GM12878 (cell line): ENCODE measurements at regions not wholly inside any gene's neighbourhood (a gene's known extent, or its start where the extent isn't known, plus 50 kb on each side); places are given as distances from the start of the nearest gene placed in this dataset.

ENCODE experiments used
- ATAC-seq: fragments of 200-7000 bp; cut with Tn5 transposase; 3 replicates; pipeline ENCODE4 v1.9.1; 2020; ENCODE audit warnings: mild to moderate bottlenecking, moderate library complexity
- BruUV-seq: library from RNA; stranded (reverse); fragments of 400-500 nt; replicated peaks from 2 replicates; lab custom pipeline; 2021; lab: Mats Ljungman, UMichigan
- CTCF ChIA-PET: fragments of 300-600 bp; sonication (Branson Sonifier 250); formaldehyde crosslinking; extraction: SDS; loops from one replicate; lab custom pipeline; 2021; ENCODE audit warnings: inconsistent platforms; lab: Yijun Ruan, JAX
- POLR2A ChIA-PET: fragments of 350-600 bp; formaldehyde crosslinking; extraction: SDS; loops from one replicate; lab custom pipeline; 2021; ENCODE audit warnings: inconsistent platforms; lab: Charles Lee
- RAD21 ChIA-PET: fragments of 300-600 bp; sonication (Branson Sonifier 250); formaldehyde crosslinking; loops from one replicate; lab custom pipeline; 2023; ENCODE audit warnings: antibody characterized with exemption; ENCODE audit not compliant: unreplicated experiment; lab: Charles Lee
- SMC1A ChIA-PET: fragments of 300-600 bp; sonication (Branson Sonifier 250); formaldehyde crosslinking; loops from one replicate; lab custom pipeline; 2023; ENCODE audit not compliant: unreplicated experiment, uncharacterized antibody; lab: Charles Lee
- DNase-seq: peaks from one replicate; pipeline ENCODE4 v3.0.0-alpha.2; 2011; ENCODE audit warnings: low read depth, low spot score
- FAIRE-seq: peaks from 3 replicates; lab custom pipeline; 2011; peaks lifted over from hg19 to GRCh38; lab: Jason Lieb, UNC
- H2AFZ ChIP-seq: 2 replicates; pipeline ENCODE4 v1.6.0; 2011; ENCODE audit warnings: low read depth, low read length, control low read depth; ENCODE audit not compliant: control insufficient read depth
- H3K27ac ChIP-seq: 2 replicates; pipeline ENCODE4 v1.5.1; 2011; ENCODE audit warnings: control low read depth; ENCODE audit not compliant: control insufficient read depth, insufficient read depth
- H3K27me3 ChIP-seq, 2 experiments: replicated peaks in 1 of 2; 2 replicates each; pipeline versions ENCODE4 v1.6.0 to v1.6.1; 2011; ENCODE audit warnings: low read length in 1 of 2; ENCODE audit not compliant: control insufficient read depth in 2 of 2, insufficient read depth in 2 of 2
- H3K36me3 ChIP-seq, 2 experiments: 2 replicates each; pipeline ENCODE4 v1.5.1; 2011; ENCODE audit warnings: low read length in 1 of 2; ENCODE audit not compliant: control insufficient read depth in 2 of 2, insufficient read depth in 2 of 2
- H3K4me1 ChIP-seq: 2 replicates; pipeline ENCODE4 v1.6.1; 2011; ENCODE audit warnings: mild to moderate bottlenecking, low read length, moderate library complexity, mixed read lengths; ENCODE audit not compliant: control insufficient read depth, insufficient read depth
- H3K4me2 ChIP-seq: 2 replicates; pipeline ENCODE4 v1.6.0; 2011; ENCODE audit warnings: control low read depth; ENCODE audit not compliant: control insufficient read depth, insufficient read depth
- H3K4me3 ChIP-seq: fragments of 200-600 bp; sonication (generic); 2 replicates; pipeline ENCODE4 v1.5.1; 2016
- H3K79me2 ChIP-seq: 2 replicates; pipeline ENCODE4 v1.6.0; 2011; ENCODE audit warnings: low read length; ENCODE audit not compliant: control insufficient read depth, insufficient read depth
- H3K9ac ChIP-seq: 2 replicates; pipeline ENCODE4 v1.8.0; 2011; ENCODE audit warnings: low read length, control low read depth, mixed read lengths; ENCODE audit not compliant: control insufficient read depth, insufficient read depth
- H3K9me3 ChIP-seq: replicated peaks from 3 replicates; pipeline ENCODE4 v1.5.1; 2011; ENCODE audit warnings: mild to moderate bottlenecking, low read length; ENCODE audit not compliant: control insufficient read depth, insufficient read depth
- H4K20me1 ChIP-seq: 2 replicates; pipeline ENCODE4 v1.6.0; 2011; ENCODE audit not compliant: control insufficient read depth, insufficient read depth
- BACH1 ChIP-seq: fragments of 450-650 bp; IDR thresholded peaks from 2 replicates; pipeline ENCODE4 v1.6.1; 2017; ENCODE audit warnings: mild to moderate bottlenecking, borderline replicate concordance
- CUX1 ChIP-seq: IDR thresholded peaks from 2 replicates; pipeline ENCODE4 v1.6.1; 2012; ENCODE audit warnings: improper control_type of control experiment, low read depth, low read length; ENCODE audit not compliant: insufficient replicate concordance
- HDAC2 ChIP-seq: fragments of 200-600 bp; sonication (generic); IDR thresholded peaks from 2 replicates; pipeline ENCODE4 v1.6.1; 2017
- MEF2B ChIP-seq: fragments of 450-650 bp; IDR thresholded peaks from 2 replicates; pipeline ENCODE4 v1.6.1; 2018; ENCODE audit warnings: mild to moderate bottlenecking, moderate library complexity; ENCODE audit not compliant: partially characterized antibody, poor library complexity, severe bottlenecking
- NFIC ChIP-seq: IDR thresholded peaks from 2 replicates; pipeline ENCODE4 v1.6.1; 2012; ENCODE audit warnings: low read depth, mild to moderate bottlenecking, inconsistent platforms, low read length, moderate library complexity
- RCOR1 ChIP-seq: conservative IDR thresholded peaks from 2 replicates; pipeline ENCODE4 v1.6.1; 2012; ENCODE audit warnings: low read depth, low read length, improper control_type of control experiment
- SREBF2 ChIP-seq: IDR thresholded peaks from 2 replicates; pipeline ENCODE4 v1.6.1; 2012; ENCODE audit warnings: mild to moderate bottlenecking, low read length
- ZNF217 ChIP-seq: fragments of 450-650 bp; IDR thresholded peaks from 2 replicates; pipeline ENCODE4 v1.6.1; 2017; ENCODE audit warnings: antibody characterized with exemption, mild to moderate bottlenecking
- WGBS: methylation state at CpG from one replicate; pipeline ENCODE4 v1.1.6; 2016; ENCODE audit warnings: low lambda C conversion rate; ENCODE audit not compliant: insufficient replicate concordance, insufficient coverage; ENCODE audit errors: missing lambda C conversion rate; 5-methylcytosine and 5-hydroxymethylcytosine counted together
- in situ Hi-C: fragments of 300-500 bp; cut with MboI; formaldehyde crosslinking; loops from 9 replicates; pipeline ENCODE4 v1.14.3; 2018; ENCODE audit warnings: mixed read lengths
- intact Hi-C: fragments of 100-400 bp; cut with micrococcal nuclease; formaldehyde crosslinking; loops from one replicate; pipeline ENCODE4 v1.14.2; 2022; ENCODE audit not compliant: unreplicated experiment

GRCh38 chr13:76600081-76600480, 286.1 kb downstream of the KCTD12 start:
- SMC1A ChIA-PET = no interaction called here
- no peak overlapping the region for H3K9ac ChIP-seq

GRCh38 chr13:76597868-76598267, 288.3 kb downstream of the KCTD12 start:
- Histone ChIP-seq H3K9ac (no peak overlapping the region), H3K4me1 (no peaks in the 10 kb centered on the region), H4K20me1 (no peaks in the 10 kb centered on the region)
- no peak for FAIRE-seq
- SMC1A ChIA-PET = no interaction called here
- TF ChIP-seq CUX1 (no peak), BACH1 (no peak), ZNF217 (no peak), MEF2B (no peak), SREBF2 (no peak), RCOR1 (no peak), NFIC (no peak)
- TF ChIP-seq, all 136 proteins: peak for 0
- ChIA-PET CTCF (no interaction called here), RAD21 (no interaction called here), POLR2A (no interaction called here)
- intact Hi-C loops = no loop called here
- Histone ChIP-seq H3K4me3 (no peak overlapping the region), H3K27me3 (no peaks in the 10 kb centered on the region), H3K27ac (no peak overlapping the region), H3K4me2 (no peak overlapping the region), H3K9me3 (no peaks in the 10 kb centered on the region), H3K79me2 (no peaks in the 10 kb centered on the region), H3K36me3 (no peaks in the 10 kb centered on the region), H2AFZ (no peak overlapping the region)
- in situ Hi-C loops = no loop called here
- BruUV-seq = no TSS peak
- WGBS = 0% methylated on average over 1 of the region's 1 CpG
- DNase-seq (no peak), ATAC-seq (no peak)

More at GRCh38 chr13:76600081-76600480, 286.1 kb downstream of the KCTD12 start:
- H4K20me1 ChIP-seq = no peaks in the 10 kb centered on the region
- no peak overlapping the region for H3K27ac ChIP-seq
- H3K79me2 ChIP-seq = no peaks in the 10 kb centered on the region
- no peak overlapping the region for H3K4me2 ChIP-seq
- intact Hi-C loops (no loop called here), in situ Hi-C loops (no loop called here)
- TF ChIP-seq HDAC2 (no peak), ZNF217 (no peak)
- CTCF ChIA-PET = no interaction called here
- H2AFZ ChIP-seq = no peak overlapping the region
- no peak for ATAC-seq
- DNase-seq = no peak
- RAD21 ChIA-PET = no interaction called here
- H3K4me1 ChIP-seq = no peaks in the 10 kb centered on the region
- H3K27me3 ChIP-seq = no peaks in the 10 kb centered on the region
- no peak for FAIRE-seq
- BruUV-seq = no TSS peak
- H3K36me3 ChIP-seq = no peaks in the 10 kb centered on the region
- POLR2A ChIA-PET = no interaction called here
- H3K4me3 ChIP-seq = no peak overlapping the region
- no peaks in the 10 kb centered on the region for H3K9me3 ChIP-seq
